ENCODE measurements at regions not wholly inside any gene's neighbourhood (a gene's known extent, or its start where the extent isn't known, plus 50 kb on each side); places are given as distances from the start of the nearest gene placed in this dataset.

- TF ChIP-seq ZBTB20 (tag by site-specific recombination; IDR thresholded peaks at IDR 0.05), result no peak
- no peak for TF ChIP-seq INSM2 (tag by site-specific recombination; IDR thresholded peaks at IDR 0.05)
- no peak for TF ChIP-seq ZIC2 (tag by site-specific recombination; IDR thresholded peaks at IDR 0.05)
- no peak for TF ChIP-seq PRDM2 (tag by site-specific recombination; IDR thresholded peaks at IDR 0.05; ENCODE audit: borderline replicate concordance)
- no peak for TF ChIP-seq ZNF223 (tag by site-specific recombination; IDR thresholded peaks at IDR 0.05)
- no peak for TF ChIP-seq ZNF791 (tag by site-specific recombination; IDR thresholded peaks at IDR 0.05)
- TF ChIP-seq MZF1 (tag by site-specific recombination; IDR thresholded peaks at IDR 0.05; ENCODE audit: borderline replicate concordance), result no peak
- no peak for TF ChIP-seq ZNF548 (tag by site-specific recombination; IDR thresholded peaks at IDR 0.05)
- TF ChIP-seq ZNF175 (tag by site-specific recombination; IDR thresholded peaks at IDR 0.05), result no peak
- no peak for TF ChIP-seq OVOL3 (tag by site-specific recombination; IDR thresholded peaks at IDR 0.05)
- no peak for TF ChIP-seq ZNF132 (tag by site-specific recombination; IDR thresholded peaks at IDR 0.05; ENCODE audit: borderline replicate concordance)
- no peak for TF ChIP-seq ZBTB10 (tag by site-specific recombination; IDR thresholded peaks at IDR 0.05)
- no peak for TF ChIP-seq SCRT1 (tag by site-specific recombination; IDR thresholded peaks at IDR 0.05; ENCODE audit: borderline replicate concordance)
- H3K9me3 ChIP-seq (ENCODE audit: control insufficient read depth, insufficient read depth, low read depth, low read length), result no peaks in the 10 kb centered on the region
- H3K4me3 ChIP-seq (ENCODE audit: low read depth, low read length), result no peak overlapping the region
- peaks cover 0 to 3% of the 10 kb centered on the region in 2 experiments; a peak in 1 of 3 replicates for H3K36me3 ChIP-seq (ENCODE audit: control insufficient read depth in 2 of 2, insufficient read depth in 1 of 2, low read length in 2 of 2)
- ChIA-PET CTCF (interaction anchor here (0.5 to 6.9 kb wide), 18 partner anchors 9 to 462 kb away, joined by 3 to 94 read pairs (median 5); no protein-coding TSS in a partner anchor), POLR2A (no interaction called here)
- H3K4me1 ChIP-seq (ENCODE audit: control insufficient read depth, insufficient read depth, low read length), result 0 out of 2 replicates have a peak, but pooled peaks cover 2% of the 10 kb centered on the region
- no peak overlapping the region for H3K27ac ChIP-seq (ENCODE audit: extremely low read depth, low read depth, low read length)
These were observed 189.2 kb downstream of the SEC14L1 start for GRCh38 chr17:77329741-77330531.

- H3K9me3 ChIP-seq (ENCODE audit: control insufficient read depth, insufficient read depth, low read depth, low read length), result no peaks in the 10 kb centered on the region
- ChIA-PET POLR2A (no interaction called here), CTCF (interaction anchor here (0.6 to 6.9 kb wide), 39 partner anchors 8 to 683 kb away, joined by 3 to 94 read pairs (median 5); no protein-coding TSS in a partner anchor)
- H3K4me1 ChIP-seq (ENCODE audit: control insufficient read depth, insufficient read depth, low read length), result 0 out of 2 replicates have a peak, but pooled peaks cover 2% of the 10 kb centered on the region
- no peak overlapping the region for H3K27ac ChIP-seq (ENCODE audit: extremely low read depth, low read depth, low read length)
- H3K36me3 ChIP-seq (ENCODE audit: control insufficient read depth in 2 of 2, insufficient read depth in 1 of 2, low read length in 2 of 2), result peaks cover 0 to 3% of the 10 kb centered on the region in 2 experiments; a peak in 1 of 3 replicates
- no peak overlapping the region for H3K4me3 ChIP-seq (ENCODE audit: low read depth, low read length)
- TF ChIP-seq ZNF747 (tag by site-specific recombination; IDR thresholded peaks at IDR 0.05), result no peak
- no peak for TF ChIP-seq ZBTB21 (tag by site-specific recombination; IDR thresholded peaks at IDR 0.05)
- no peak for TF ChIP-seq ZNF140 (tag by site-specific recombination; IDR thresholded peaks at IDR 0.05)
- no peak for TF ChIP-seq ZNF654 (tag by site-specific recombination; IDR thresholded peaks at IDR 0.05; ENCODE audit: low read depth)
- TF ChIP-seq ZNF404 (tag by site-specific recombination; IDR thresholded peaks at IDR 0.05), result no peak
- TF ChIP-seq KLF16 (tag by site-specific recombination; IDR thresholded peaks at IDR 0.05), result no peak
- TF ChIP-seq ZFP41 (tag by site-specific recombination; IDR thresholded peaks at IDR 0.05; ENCODE audit: borderline replicate concordance), result no peak
- TF ChIP-seq KLF1 (tag by site-specific recombination; IDR thresholded peaks at IDR 0.05), result no peak
- TF ChIP-seq ZFP3 (tag by site-specific recombination; IDR thresholded peaks at IDR 0.05; ENCODE audit: low read depth), result no peak
- no peak for TF ChIP-seq ZNF324 (tag by site-specific recombination; IDR thresholded peaks at IDR 0.05)
- no peak for TF ChIP-seq ZNF221 (tag by site-specific recombination; IDR thresholded peaks at IDR 0.05; ENCODE audit: borderline replicate concordance)
- TF ChIP-seq ZNF350 (tag by site-specific recombination; IDR thresholded peaks at IDR 0.05), result no peak
- TF ChIP-seq ZNF16 (tag by site-specific recombination; IDR thresholded peaks at IDR 0.05; ENCODE audit: low read depth), result no peak
These were observed 189.9 kb downstream of the SEC14L1 start for GRCh38 chr17:77330602-77331081.
